ENCODE measurements at regions not wholly inside any gene's neighbourhood (a gene's known extent, or its start where the extent isn't known, plus 50 kb on each side); places are given as distances from the start of the nearest gene placed in this dataset.
"Not testable (repeated sequence)": the region's sequence is repeated elsewhere in the genome, so short reads cannot be mapped to it uniquely, and the experiment has no call there.

DNA sequence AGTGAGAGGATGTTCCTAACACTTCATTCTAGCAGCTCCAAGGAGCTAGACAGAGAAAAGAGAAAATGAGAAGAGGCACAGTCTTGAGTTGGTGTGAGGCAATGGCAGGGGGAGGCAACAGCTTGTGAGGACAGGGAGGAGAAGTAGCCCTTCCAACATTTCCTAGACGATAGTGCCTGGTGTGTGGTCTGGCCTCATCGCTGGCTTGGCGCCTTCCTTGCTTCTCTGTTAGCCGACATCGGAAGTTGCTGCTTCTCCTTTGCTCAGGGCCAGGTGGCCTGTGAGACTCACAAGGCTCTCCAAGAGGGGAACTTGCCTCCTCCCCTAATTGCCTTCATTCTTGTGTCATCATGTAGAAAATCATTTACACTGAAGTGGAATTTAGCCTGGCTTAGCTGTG, 208.7 kb downstream of the MAP2K4 start:
- DNase-seq (ENCODE audit: low read depth) = no peak
- H3K27me3 ChIP-seq (ENCODE audit: control insufficient read depth, insufficient read depth, low read length) = no peaks in the 10 kb centered on the region
- no peak for TF ChIP-seq CTCF (IDR thresholded peaks at IDR 0.05; ENCODE audit: insufficient read depth, low read length, poor library complexity, severe bottlenecking)
- no peak overlapping the region for H3K4me3 ChIP-seq (ENCODE audit: low read depth, low read length)
- H3K36me3 ChIP-seq (ENCODE audit: control insufficient read depth, insufficient read depth, low read length) = no peaks in the 10 kb centered on the region

DNA sequence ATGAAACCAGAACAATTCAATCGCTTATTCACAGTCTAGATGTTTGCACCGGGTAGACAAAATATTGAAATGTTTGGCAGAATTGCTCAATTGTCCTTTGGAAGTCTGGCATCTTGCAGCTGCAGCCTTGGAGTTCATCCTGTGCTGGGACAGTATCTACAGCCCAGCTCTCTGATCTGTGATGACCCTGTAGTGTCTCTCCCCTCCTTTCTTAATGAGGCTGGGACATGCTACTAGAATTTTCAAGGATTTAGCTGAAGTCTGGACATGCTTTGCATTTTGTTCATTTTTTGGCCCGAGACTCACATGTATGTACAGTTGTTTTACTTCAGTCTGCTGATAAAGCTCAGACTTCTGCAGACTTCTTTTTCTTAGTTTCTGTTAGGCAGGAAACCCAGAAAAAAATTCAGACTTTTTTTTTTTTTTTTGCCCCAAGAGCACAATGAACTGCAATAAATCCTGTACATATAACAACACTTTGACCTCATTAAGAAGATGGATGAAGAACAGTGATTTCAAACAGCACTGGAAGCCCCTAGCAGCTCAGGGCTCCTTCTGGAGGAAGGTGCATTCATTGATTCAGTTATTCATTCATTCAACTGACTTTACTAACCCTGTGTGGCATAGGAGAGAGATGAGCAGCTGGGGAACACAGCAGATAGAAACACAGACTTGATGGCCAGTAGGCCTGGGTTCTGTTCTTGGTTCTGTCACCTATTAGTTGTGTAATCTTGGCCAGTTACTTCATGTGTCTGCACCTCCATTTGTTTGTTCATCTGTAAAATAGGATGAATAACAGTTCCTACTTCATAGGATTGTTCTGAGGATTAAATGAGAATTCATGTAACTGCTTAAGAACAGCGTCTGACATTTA, 210.0 kb downstream of the MAP2K4 start:
- no peak for DNase-seq (ENCODE audit: low read depth)
- no peaks in the 10 kb centered on the region for H3K27me3 ChIP-seq (ENCODE audit: control insufficient read depth, insufficient read depth, low read length)
- H3K36me3 ChIP-seq (ENCODE audit: control insufficient read depth, insufficient read depth, low read length) = no peaks in the 10 kb centered on the region
- no peak for TF ChIP-seq CTCF (IDR thresholded peaks at IDR 0.05; ENCODE audit: insufficient read depth, low read length, poor library complexity, severe bottlenecking)
- H3K4me3 ChIP-seq (ENCODE audit: low read depth, low read length) = no peak overlapping the region

GRCh38 chr17:12231355-12231682, 210.6 kb downstream of the MAP2K4 start:
- H3K4me3 ChIP-seq (ENCODE audit: low read depth, low read length) = no peak overlapping the region
- no peaks in the 10 kb centered on the region for H3K36me3 ChIP-seq (ENCODE audit: control insufficient read depth, insufficient read depth, low read length)
- no peak for TF ChIP-seq CTCF (IDR thresholded peaks at IDR 0.05; ENCODE audit: insufficient read depth, low read length, poor library complexity, severe bottlenecking)
- no peak for DNase-seq (ENCODE audit: low read depth)
- H3K27me3 ChIP-seq (ENCODE audit: control insufficient read depth, insufficient read depth, low read length) = no peaks in the 10 kb centered on the region

- DNase-seq (ENCODE audit: low read depth); H3K4me3 ChIP-seq (ENCODE audit: low read depth, low read length); H3K27me3 ChIP-seq (ENCODE audit: control insufficient read depth, insufficient read depth, low read length); H3K36me3 ChIP-seq (ENCODE audit: control insufficient read depth, insufficient read depth, low read length): not testable (repeated sequence)
Measured at GRCh38 chr17:12239021-12239420, 218.3 kb downstream of the MAP2K4 start.

GRCh38 chr17:12242345-12242954, 221.8 kb downstream of the MAP2K4 start:
- no peak for DNase-seq (ENCODE audit: low read depth)
- TF ChIP-seq CTCF (IDR thresholded peaks at IDR 0.05; ENCODE audit: insufficient read depth, low read length, poor library complexity, severe bottlenecking) = no peak
- no peaks in the 10 kb centered on the region for H3K36me3 ChIP-seq (ENCODE audit: control insufficient read depth, insufficient read depth, low read length)

GRCh38 chr17:12247761-12248160, 227.1 kb downstream of the MAP2K4 start:
- H3K36me3 ChIP-seq (ENCODE audit: control insufficient read depth, insufficient read depth, low read length) = no peaks in the 10 kb centered on the region
- H3K27me3 ChIP-seq (ENCODE audit: control insufficient read depth, insufficient read depth, low read length) = no peaks in the 10 kb centered on the region
- DNase-seq (ENCODE audit: low read depth) = no peak
- H3K4me3 ChIP-seq (ENCODE audit: low read depth, low read length) = no peak overlapping the region
- TF ChIP-seq CTCF (IDR thresholded peaks at IDR 0.05; ENCODE audit: insufficient read depth, low read length, poor library complexity, severe bottlenecking) = no peak

More at GRCh38 chr17:12242345-12242954, 221.8 kb downstream of the MAP2K4 start:
- no peaks in the 10 kb centered on the region for H3K27me3 ChIP-seq (ENCODE audit: control insufficient read depth, insufficient read depth, low read length)
- no peak overlapping the region for H3K4me3 ChIP-seq (ENCODE audit: low read depth, low read length)
